ENCODE measurements at regions not wholly inside any gene's neighbourhood (a gene's known extent, or its start where the extent isn't known, plus 50 kb on each side); places are given as distances from the start of the nearest gene placed in this dataset.

GRCh38 chr9:91053824-91054223 lies 252.2 kb downstream of the SYK start:
- no peak overlapping the region for H3K27ac Mint-ChIP-seq (ENCODE audit: unreplicated experiment)
- no peak for DNase-seq (ENCODE audit: extremely low spot score, unreplicated experiment)
- H3K4me3 Mint-ChIP-seq (ENCODE audit: unreplicated experiment), result no peak overlapping the region
- peaks cover 17% of the 10 kb centered on the region for H3K4me1 Mint-ChIP-seq (ENCODE audit: unreplicated experiment)
- H3K9me3 Mint-ChIP-seq (ENCODE audit: unreplicated experiment), result peaks cover 3% of the 10 kb centered on the region
- no peaks in the 10 kb centered on the region for H3K36me3 Mint-ChIP-seq (ENCODE audit: unreplicated experiment)
- TF ChIP-seq, protein P1, sequence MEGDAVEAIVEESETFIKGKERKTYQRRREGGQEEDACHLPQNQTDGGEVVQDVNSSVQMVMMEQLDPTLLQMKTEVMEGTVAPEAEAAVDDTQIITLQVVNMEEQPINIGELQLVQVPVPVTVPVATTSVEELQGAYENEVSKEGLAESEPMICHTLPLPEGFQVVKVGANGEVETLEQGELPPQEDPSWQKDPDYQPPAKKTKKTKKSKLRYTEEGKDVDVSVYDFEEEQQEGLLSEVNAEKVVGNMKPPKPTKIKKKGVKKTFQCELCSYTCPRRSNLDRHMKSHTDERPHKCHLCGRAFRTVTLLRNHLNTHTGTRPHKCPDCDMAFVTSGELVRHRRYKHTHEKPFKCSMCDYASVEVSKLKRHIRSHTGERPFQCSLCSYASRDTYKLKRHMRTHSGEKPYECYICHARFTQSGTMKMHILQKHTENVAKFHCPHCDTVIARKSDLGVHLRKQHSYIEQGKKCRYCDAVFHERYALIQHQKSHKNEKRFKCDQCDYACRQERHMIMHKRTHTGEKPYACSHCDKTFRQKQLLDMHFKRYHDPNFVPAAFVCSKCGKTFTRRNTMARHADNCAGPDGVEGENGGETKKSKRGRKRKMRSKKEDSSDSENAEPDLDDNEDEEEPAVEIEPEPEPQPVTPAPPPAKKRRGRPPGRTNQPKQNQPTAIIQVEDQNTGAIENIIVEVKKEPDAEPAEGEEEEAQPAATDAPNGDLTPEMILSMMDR (IDR thresholded peaks at IDR 0.05), result no peak
- no peaks in the 10 kb centered on the region for H3K27me3 Mint-ChIP-seq (ENCODE audit: unreplicated experiment)

DNA sequence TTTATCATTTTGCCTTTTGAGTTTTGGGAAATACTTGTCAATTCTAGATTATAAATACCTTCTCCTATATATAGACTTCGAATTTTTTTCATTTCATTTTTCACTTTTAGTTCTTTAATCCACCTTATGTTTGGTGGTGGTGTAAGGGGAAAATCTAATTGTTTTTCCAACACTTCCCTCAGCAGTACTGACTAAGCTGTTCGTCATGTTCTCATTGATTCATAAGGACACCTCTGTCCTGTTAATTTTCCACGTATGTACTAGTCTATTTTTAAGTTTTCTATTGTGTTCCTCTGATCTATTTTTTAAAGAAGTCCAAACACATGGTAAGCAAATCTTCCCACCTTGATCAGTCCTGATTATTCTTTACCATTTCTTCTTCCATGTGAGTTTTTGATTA lies 254.2 kb downstream of the SYK start:
- peaks cover 31% of the 10 kb centered on the region for H3K4me1 Mint-ChIP-seq (ENCODE audit: unreplicated experiment)
- H3K4me3 Mint-ChIP-seq (ENCODE audit: unreplicated experiment), result no peak overlapping the region
- TF ChIP-seq, protein P1 (IDR thresholded peaks at IDR 0.05), result no peak
- no peak overlapping the region for H3K27ac Mint-ChIP-seq (ENCODE audit: unreplicated experiment)
- H3K36me3 Mint-ChIP-seq (ENCODE audit: unreplicated experiment), result no peaks in the 10 kb centered on the region
- peaks cover 3% of the 10 kb centered on the region for H3K9me3 Mint-ChIP-seq (ENCODE audit: unreplicated experiment)
- H3K27me3 Mint-ChIP-seq (ENCODE audit: unreplicated experiment), result no peaks in the 10 kb centered on the region
- no peak for DNase-seq (ENCODE audit: extremely low spot score, unreplicated experiment)

GRCh38 chr9:91056486-91056885 lies 254.9 kb downstream of the SYK start:
- no peaks in the 10 kb centered on the region for H3K36me3 Mint-ChIP-seq (ENCODE audit: unreplicated experiment)
- no peak overlapping the region for H3K4me3 Mint-ChIP-seq (ENCODE audit: unreplicated experiment)
- TF ChIP-seq, protein P1 (IDR thresholded peaks at IDR 0.05), result no peak
- H3K27ac Mint-ChIP-seq (ENCODE audit: unreplicated experiment), result peak overlapping the region; percentile 67
- no peak for DNase-seq (ENCODE audit: extremely low spot score, unreplicated experiment)
- H3K27me3 Mint-ChIP-seq (ENCODE audit: unreplicated experiment), result no peaks in the 10 kb centered on the region
- peaks cover 3% of the 10 kb centered on the region for H3K9me3 Mint-ChIP-seq (ENCODE audit: unreplicated experiment)
- H3K4me1 Mint-ChIP-seq (ENCODE audit: unreplicated experiment), result peaks cover 38% of the 10 kb centered on the region

- Mint-ChIP-seq H3K36me3 (ENCODE audit: unreplicated experiment) (no peaks in the 10 kb centered on the region), H3K27me3 (ENCODE audit: unreplicated experiment) (no peaks in the 10 kb centered on the region), H3K4me1 (ENCODE audit: unreplicated experiment) (peaks cover 42% of the 10 kb centered on the region), H3K4me3 (ENCODE audit: unreplicated experiment) (no peak overlapping the region), H3K27ac (ENCODE audit: unreplicated experiment) (peak overlapping the region; percentile 67), H3K9me3 (ENCODE audit: unreplicated experiment) (peaks cover 3% of the 10 kb centered on the region)
- TF ChIP-seq, protein P1 (IDR thresholded peaks at IDR 0.05), result no peak
- no peak for DNase-seq (ENCODE audit: extremely low spot score, unreplicated experiment)
Observed at GRCh38 chr9:91056917-91057316, 255.3 kb downstream of the SYK start.

- no peak for DNase-seq (ENCODE audit: extremely low spot score, unreplicated experiment)
- Mint-ChIP-seq H3K27ac (ENCODE audit: unreplicated experiment) (peak overlapping the region; percentile 84), H3K36me3 (ENCODE audit: unreplicated experiment) (no peaks in the 10 kb centered on the region), H3K27me3 (ENCODE audit: unreplicated experiment) (no peaks in the 10 kb centered on the region), H3K9me3 (ENCODE audit: unreplicated experiment) (no peaks in the 10 kb centered on the region), H3K4me3 (ENCODE audit: unreplicated experiment) (no peak overlapping the region), H3K4me1 (ENCODE audit: unreplicated experiment) (peaks cover 42% of the 10 kb centered on the region)
- TF ChIP-seq, protein P1 (IDR thresholded peaks at IDR 0.05), result no peak
Observed at GRCh38 chr9:91059713-91060112, 258.1 kb downstream of the SYK start.
